Cardiac septum (tissue), 1 donor: ENCODE measurements at regions not wholly inside any gene's neighbourhood (a gene's known extent, or its start where the extent isn't known, plus 50 kb on each side); places are given as distances from the start of the nearest gene placed in this dataset.
"Not testable (repeated sequence)": the region's sequence is repeated elsewhere in the genome, so short reads cannot be mapped to it uniquely, and the experiment has no call there.

ENCODE experiments used
- DNase-seq: peaks from one replicate; pipeline ENCODE4 v3.0.0-alpha.2; 2020; ENCODE audit warnings: low spot score
- intact Hi-C: fragments of 100-400 bp; cut with DNase I; formaldehyde crosslinking; loops from one replicate; pipeline ENCODE4 v1.14.0; 2022
- donor health status: DM: no; HTN: no; CAD: no.

- intact Hi-C loops = no loop called here
- DNase-seq = no peak
These were observed 155.6 kb upstream of the CNTNAP4 start for GRCh38 chr16:76121636-76122035.

GRCh38 chr16:76123966-76124365 is 153.2 kb upstream of the CNTNAP4 start:
- intact Hi-C loops = no loop called here

GRCh38 chr16:76125871-76126270 is 151.3 kb upstream of the CNTNAP4 start:
- intact Hi-C loops = no loop called here
- DNase-seq = no peak

More at GRCh38 chr16:76123966-76124365, 153.2 kb upstream of the CNTNAP4 start:
- DNase-seq = no peak

- DNase-seq, intact Hi-C loops: not testable (repeated sequence)
These were observed 139.1 kb upstream of the CNTNAP4 start for GRCh38 chr16:76138056-76138455.

- DNase-seq = no peak
- intact Hi-C loops = no loop called here
These were observed 119.6 kb upstream of the CNTNAP4 start for GRCh38 chr16:76157629-76158028.

- DNase-seq = no peak
- intact Hi-C loops = no loop called here
These were observed 115.2 kb upstream of the CNTNAP4 start for GRCh38 chr16:76162046-76162445.

GRCh38 chr16:76164970-76165558 is 112.1 kb upstream of the CNTNAP4 start:
- intact Hi-C loops = no loop called here

GRCh38 chr16:76175718-76176117 is 101.5 kb upstream of the CNTNAP4 start:
- intact Hi-C loops = no loop called here
- DNase-seq = no peak

More at GRCh38 chr16:76164970-76165558, 112.1 kb upstream of the CNTNAP4 start:
- DNase-seq = no peak

GRCh38 chr16:76176153-76176552 is 101.0 kb upstream of the CNTNAP4 start:
- intact Hi-C loops = no loop called here
- no peak for DNase-seq

GRCh38 chr16:76176616-76177015 is 100.6 kb upstream of the CNTNAP4 start:
- no peak for DNase-seq
- intact Hi-C loops = no loop called here

GRCh38 chr16:76182041-76182635 is 95.1 kb upstream of the CNTNAP4 start:
- DNase-seq = no peak
- intact Hi-C loops = no loop called here

- intact Hi-C loops = no loop called here
- DNase-seq = no peak
These were observed 93.6 kb upstream of the CNTNAP4 start for GRCh38 chr16:76183647-76184046.

GRCh38 chr16:76190057-76190456 is 87.1 kb upstream of the CNTNAP4 start:
- DNase-seq = no peak
- intact Hi-C loops = no loop called here

GRCh38 chr16:76190480-76190879 is 86.7 kb upstream of the CNTNAP4 start:
- intact Hi-C loops = no loop called here
- DNase-seq = no peak

- DNase-seq = no peak
- intact Hi-C loops = no loop called here
These were observed 83.1 kb upstream of the CNTNAP4 start for GRCh38 chr16:76193906-76194615.

GRCh38 chr16:76194616-76195015 is 82.6 kb upstream of the CNTNAP4 start:
- intact Hi-C loops = no loop called here
- DNase-seq = no peak

- DNase-seq = no peak
- intact Hi-C loops = no loop called here
These were observed 82.1 kb upstream of the CNTNAP4 start for GRCh38 chr16:76195056-76195455.

GRCh38 chr16:76195648-76196047 is 81.6 kb upstream of the CNTNAP4 start:
- DNase-seq = no peak
- intact Hi-C loops = no loop called here

GRCh38 chr16:76197900-76198299 is 79.3 kb upstream of the CNTNAP4 start:
- intact Hi-C loops = no loop called here
- no peak for DNase-seq

GRCh38 chr16:76199681-76200220 is 77.5 kb upstream of the CNTNAP4 start:
- no peak for DNase-seq
- intact Hi-C loops = no loop called here

GRCh38 chr16:76201385-76201784 is 75.8 kb upstream of the CNTNAP4 start:
- intact Hi-C loops = no loop called here
- DNase-seq = no peak
